ENCODE measurements at regions not wholly inside any gene's neighbourhood (a gene's known extent, or its start where the extent isn't known, plus 50 kb on each side); places are given as distances from the start of the nearest gene placed in this dataset.

DNA sequence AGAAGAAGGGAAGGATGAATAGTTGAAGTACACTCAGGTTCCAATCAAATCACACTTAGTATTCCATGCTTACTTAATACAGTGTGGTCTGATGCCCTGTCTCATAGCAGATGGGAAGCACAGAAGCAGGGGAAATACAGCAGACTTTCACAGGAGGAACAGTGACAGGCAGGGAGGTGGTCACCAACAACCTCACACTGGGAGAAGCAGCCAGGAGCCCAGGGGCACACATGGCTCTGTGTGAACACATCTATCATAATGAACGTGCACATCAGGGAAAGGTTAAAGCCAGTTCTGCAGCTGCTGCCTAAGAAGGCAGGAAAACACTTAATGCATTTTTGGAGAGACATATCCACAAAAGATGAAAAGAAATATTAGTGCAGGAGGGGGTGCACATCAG lies 312.3 kb downstream of the MED10 start:
- no peak overlapping the region for H3K4me3 ChIP-seq (ENCODE audit: extremely low read depth in 1 of 4, insufficient read depth in 2 of 4, low read depth in 3 of 4, low read length in 4 of 4)
- H3K4me1 ChIP-seq (replicated peaks in 1 of 4; ENCODE audit: control insufficient read depth in 3 of 4, insufficient read depth in 4 of 4, low read length in 3 of 4): peaks cover 0 to 9% (median under 1%) of the 10 kb centered on the region in 4 experiments; a peak in 2 of 7 replicates
- H3K18ac ChIP-seq (ENCODE audit: extremely low read depth, low read length): no peak overlapping the region
- H3K4ac ChIP-seq (replicated peaks; ENCODE audit: insufficient read length, low read depth, low read length): no peak overlapping the region
- no peak for DNase-seq (ENCODE audit: low read depth in 1 of 2, low spot score in 2 of 2)
- no peak overlapping the region for H4K8ac ChIP-seq (ENCODE audit: extremely low read depth, insufficient read depth, low read length)
- CTCF ChIA-PET (ENCODE audit: partially characterized antibody): no interaction called here
- H4K20me1 ChIP-seq (replicated peaks in 1 of 2; ENCODE audit: control insufficient read depth in 1 of 2, insufficient read depth in 2 of 2, low read length in 2 of 2): no peaks in the 10 kb centered on the region
- no peak overlapping the region for H2BK12ac ChIP-seq (ENCODE audit: low read depth, low read length)
- no peak overlapping the region for H3K9ac ChIP-seq (replicated peaks in 1 of 4; ENCODE audit: extremely low read depth in 1 of 4, low read depth in 3 of 4, low read length in 3 of 4)
- H3K14ac ChIP-seq (ENCODE audit: insufficient read length): no peak overlapping the region
- TF ChIP-seq POLR2AphosphoS5 (IDR thresholded peaks at IDR 0.05; ENCODE audit: low read depth, low read length) (no peak), HDAC2 (IDR thresholded peaks at IDR 0.05; ENCODE audit: borderline replicate concordance in 1 of 2, low read depth in 2 of 2, low read length in 2 of 2) (no peak), PHF8 (conservative IDR thresholded peaks at IDR 0.05; ENCODE audit: low read depth, low read length) (no peak), BACH1 (IDR thresholded peaks at IDR 0.05; ENCODE audit: low read length) (no peak), EP300 (IDR thresholded peaks at IDR 0.05; ENCODE audit: borderline replicate concordance in 1 of 2, low read depth in 2 of 2, low read length in 2 of 2) (no peak), RBBP5 (IDR thresholded peaks at IDR 0.05; ENCODE audit: borderline replicate concordance, low read depth, low read length) (no peak), SRF (IDR thresholded peaks at IDR 0.05; ENCODE audit: low read depth, low read length) (no peak), SIRT6 (IDR thresholded peaks at IDR 0.05; ENCODE audit: low read length) (no peak), EZH2 (IDR thresholded peaks at IDR 0.05; ENCODE audit: low read depth, low read length, severe bottlenecking) (no peak), SP4 (IDR thresholded peaks at IDR 0.05; ENCODE audit: low read length) (no peak), JUND (IDR thresholded peaks at IDR 0.05; ENCODE audit: low read length) (no peak)
- TF ChIP-seq, protein P1, sequence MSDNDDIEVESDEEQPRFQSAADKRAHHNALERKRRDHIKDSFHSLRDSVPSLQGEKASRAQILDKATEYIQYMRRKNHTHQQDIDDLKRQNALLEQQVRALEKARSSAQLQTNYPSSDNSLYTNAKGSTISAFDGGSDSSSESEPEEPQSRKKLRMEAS (IDR thresholded peaks at IDR 0.05): no peak
- TF ChIP-seq, protein P2, sequence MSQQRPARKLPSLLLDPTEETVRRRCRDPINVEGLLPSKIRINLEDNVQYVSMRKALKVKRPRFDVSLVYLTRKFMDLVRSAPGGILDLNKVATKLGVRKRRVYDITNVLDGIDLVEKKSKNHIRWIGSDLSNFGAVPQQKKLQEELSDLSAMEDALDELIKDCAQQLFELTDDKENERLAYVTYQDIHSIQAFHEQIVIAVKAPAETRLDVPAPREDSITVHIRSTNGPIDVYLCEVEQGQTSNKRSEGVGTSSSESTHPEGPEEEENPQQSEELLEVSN (IDR thresholded peaks at IDR 0.05): no peak
- no peak overlapping the region for H3K4me2 ChIP-seq (ENCODE audit: insufficient read depth in 1 of 2, low read depth in 2 of 2, low read length in 2 of 2)
- FAIRE-seq: no peak
- no peak overlapping the region for H2AK5ac ChIP-seq (ENCODE audit: low read depth, low read length)
- no peak overlapping the region for H2BK120ac ChIP-seq (replicated peaks; ENCODE audit: low read depth, low read length)
- H3K23me2 ChIP-seq (ENCODE audit: low read depth, low read length): no peaks in the 10 kb centered on the region
- no peak overlapping the region for H3K23ac ChIP-seq (ENCODE audit: insufficient read length)
- H2BK15ac ChIP-seq (ENCODE audit: low read length): no peak overlapping the region
- no peaks in the 10 kb centered on the region for H3K79me2 ChIP-seq (ENCODE audit: control insufficient read depth in 1 of 2, insufficient read depth in 2 of 2, low read length in 2 of 2)
- WGBS, 2 experiments (ENCODE audit: extremely low coverage in 1 of 2, insufficient coverage in 1 of 2, insufficient read length in 1 of 2, insufficient replicate concordance in 2 of 2, low coverage in 1 of 2, low lambda C conversion rate in 2 of 2, missing lambda C conversion rate in 1 of 2): 94% methylated on average over 1 of the region's 1 CpG; no CpG with 5 or more reads in 1 of the 2 experiments
- no peak overlapping the region for H2BK20ac ChIP-seq (ENCODE audit: low read length)
- no peak overlapping the region for H2AFZ ChIP-seq (ENCODE audit: low read length)
- H3K27ac ChIP-seq (ENCODE audit: low read depth, low read length): no peak overlapping the region
- POLR2A ChIA-PET (ENCODE audit: partially characterized antibody): no interaction called here
- peaks cover 0 to 1% (median 0%) of the 10 kb centered on the region in 4 experiments; a peak in 1 of 7 replicates for H3K27me3 ChIP-seq (replicated peaks in 1 of 4; ENCODE audit: control insufficient read depth in 3 of 4, extremely low read depth in 1 of 4, insufficient read depth in 3 of 4, low read length in 3 of 4)
- H4K5ac ChIP-seq (ENCODE audit: insufficient read length, low read depth, low read length): no peak overlapping the region
- H3K79me1 ChIP-seq (ENCODE audit: low read depth, low read length): no peaks in the 10 kb centered on the region
- no peaks in the 10 kb centered on the region for H3K36me3 ChIP-seq (ENCODE audit: control insufficient read depth in 2 of 4, insufficient read depth in 4 of 4, low read length in 3 of 4)
- no peak overlapping the region for H2BK5ac ChIP-seq (ENCODE audit: low read depth, low read length)
- no peak overlapping the region for H4K91ac ChIP-seq (replicated peaks; ENCODE audit: insufficient read length, low read length)
- no peak overlapping the region for H3K56ac ChIP-seq (replicated peaks; ENCODE audit: insufficient read length, low read depth, low read length)
- H3K9me3 ChIP-seq (ENCODE audit: insufficient read depth in 2 of 2, low read depth in 1 of 2, low read length in 1 of 2): no peaks in the 10 kb centered on the region

Data from H1 (cell line).